NCI-H187 treated with DMSO at 0.1 percent for 48 hours (cell line): ENCODE measurements at regions not wholly inside any gene's neighbourhood (a gene's known extent, or its start where the extent isn't known, plus 50 kb on each side); places are given as distances from the start of the nearest gene placed in this dataset.
"Not testable (repeated sequence)": the region's sequence is repeated elsewhere in the genome, so short reads cannot be mapped to it uniquely, and the experiment has no call there.

Experiments
- DNase-seq: peaks from one replicate; lab custom pipeline; 2025; lab: John Stamatoyannopoulos, UW

DNA sequence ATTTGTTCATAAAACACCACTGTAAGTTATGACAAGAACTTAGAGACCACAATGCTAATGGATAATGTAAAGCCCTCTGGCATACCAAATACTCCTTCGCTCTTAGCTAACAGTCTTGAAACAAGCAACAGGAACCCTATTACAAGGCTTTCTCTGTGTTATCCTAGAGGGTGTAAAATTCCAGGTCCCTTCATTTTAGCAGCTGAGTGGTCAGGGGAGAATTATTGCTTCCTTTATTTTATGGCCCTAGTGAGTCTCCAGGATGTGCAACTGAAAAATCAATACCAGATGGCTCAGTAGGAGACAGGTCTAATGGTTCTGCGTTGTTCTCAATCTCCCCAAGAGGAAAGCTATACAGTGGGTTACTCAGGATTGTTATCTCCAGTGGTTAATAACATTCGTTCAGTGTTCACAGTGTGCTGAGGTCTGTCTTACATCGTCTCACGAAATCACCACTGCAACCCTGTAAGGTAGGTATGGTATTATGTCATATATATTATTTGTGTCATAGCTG, 172.7 kb upstream of the CNOT2 start:
- DNase-seq, result peak; percentile 23

DNA sequence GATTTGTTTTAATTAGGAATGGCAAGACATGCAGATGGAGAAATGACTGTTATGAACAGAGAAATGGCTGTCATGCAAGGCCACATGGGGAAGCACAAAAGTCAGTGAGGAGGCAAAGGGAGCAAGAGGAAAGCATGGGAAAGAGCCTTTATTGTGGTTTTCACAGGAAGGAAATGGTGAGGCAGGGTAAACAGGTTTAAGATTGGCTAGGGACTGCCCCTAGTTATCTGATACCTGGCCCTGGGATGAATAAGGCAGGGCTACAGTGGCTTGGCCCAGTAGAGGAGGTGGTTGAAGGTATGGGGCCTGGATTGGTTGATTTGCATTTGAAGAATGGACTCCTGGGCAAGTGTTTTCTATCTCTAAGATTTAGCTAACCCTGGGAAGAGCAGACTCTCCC, 168.7 kb upstream of the CNOT2 start:
- DNase-seq, result no peak

DNA sequence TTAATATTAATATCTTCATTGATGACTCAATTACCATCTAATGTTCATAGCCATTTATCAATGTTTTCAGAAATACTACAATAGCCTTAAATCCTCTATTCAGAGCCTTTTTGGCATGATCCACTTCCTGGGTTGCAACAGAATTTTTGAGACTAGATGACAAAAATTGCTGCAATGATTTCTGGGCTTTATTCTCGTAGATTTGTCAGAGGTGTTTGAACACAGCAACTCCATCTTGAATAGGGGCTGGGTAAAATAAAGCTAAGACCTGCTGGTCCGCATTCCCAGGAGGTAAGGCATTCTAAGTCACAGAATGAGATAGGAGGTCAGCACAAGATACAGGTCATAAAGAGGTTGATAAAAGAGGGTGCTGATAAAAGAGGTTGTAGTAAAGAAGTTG, 165.8 kb upstream of the CNOT2 start:
- DNase-seq, result no peak

DNA sequence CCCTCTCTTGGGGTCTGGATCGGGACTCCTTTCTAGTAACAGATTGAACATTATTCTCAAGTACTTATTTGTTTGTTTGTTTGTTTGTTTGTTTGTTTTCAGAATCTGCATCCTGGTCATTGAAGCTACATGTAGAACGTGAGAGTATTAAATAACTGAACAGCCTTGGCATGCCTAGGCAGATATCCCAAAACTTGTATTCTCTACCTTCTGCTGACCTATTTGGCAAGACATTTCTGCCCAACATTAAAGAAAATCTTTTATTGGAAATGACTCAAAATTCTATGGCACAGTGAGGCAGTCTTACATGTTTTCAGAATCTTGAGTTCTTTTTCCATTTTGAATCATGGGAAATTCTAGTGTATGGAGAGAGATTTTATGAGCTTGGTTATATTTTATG, 165.1 kb upstream of the CNOT2 start:
- no peak for DNase-seq

DNA sequence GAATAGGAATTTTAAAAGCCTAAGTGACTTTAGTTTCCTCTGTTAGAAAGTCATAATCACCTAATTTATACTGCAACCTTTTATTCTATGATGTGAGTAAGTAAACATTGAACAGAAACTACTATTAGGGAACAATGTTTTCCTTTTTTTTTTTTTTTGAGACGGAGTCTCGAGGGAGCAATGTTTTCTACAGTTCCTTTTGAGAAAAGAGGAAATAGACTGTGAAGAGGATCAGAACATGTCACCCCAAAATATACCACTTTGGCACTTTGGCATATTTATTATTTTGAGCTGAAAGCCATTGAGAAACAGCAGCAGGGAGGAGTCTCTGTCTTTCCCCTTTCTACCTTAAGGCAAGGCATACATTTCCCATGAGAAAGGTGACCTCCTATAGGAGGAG, 162.7 kb upstream of the CNOT2 start:
- DNase-seq, result no peak

DNA sequence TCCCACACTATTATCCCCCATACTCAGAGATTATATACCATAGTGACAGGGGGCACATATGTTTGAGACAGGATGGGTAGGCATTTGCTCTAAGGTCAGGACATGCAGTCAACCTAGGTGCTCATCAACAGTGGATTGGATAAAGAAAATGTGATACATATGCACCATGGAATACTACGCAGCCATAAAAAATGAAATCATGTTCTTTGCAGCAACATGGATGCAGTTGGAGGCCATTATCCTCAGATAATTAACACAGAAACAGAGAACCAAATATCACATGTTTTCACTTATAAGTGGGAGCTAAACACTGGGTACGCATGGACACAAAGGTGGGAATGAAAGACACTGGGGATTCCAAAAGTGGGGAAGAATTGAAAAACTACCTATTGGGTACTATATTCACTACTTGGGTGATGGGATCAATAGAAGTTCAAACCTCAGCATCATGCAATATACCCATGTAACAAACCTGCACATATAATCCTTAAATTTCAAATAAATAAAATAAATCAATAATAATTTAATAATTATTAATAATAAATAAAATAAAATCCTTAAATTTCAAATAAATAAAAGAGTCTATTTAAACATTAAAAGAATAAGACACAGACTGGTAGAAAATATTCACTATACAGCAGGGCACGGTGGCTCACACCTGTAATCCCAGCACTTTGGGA, 160.1 kb upstream of the CNOT2 start:
- DNase-seq, result no peak

DNA sequence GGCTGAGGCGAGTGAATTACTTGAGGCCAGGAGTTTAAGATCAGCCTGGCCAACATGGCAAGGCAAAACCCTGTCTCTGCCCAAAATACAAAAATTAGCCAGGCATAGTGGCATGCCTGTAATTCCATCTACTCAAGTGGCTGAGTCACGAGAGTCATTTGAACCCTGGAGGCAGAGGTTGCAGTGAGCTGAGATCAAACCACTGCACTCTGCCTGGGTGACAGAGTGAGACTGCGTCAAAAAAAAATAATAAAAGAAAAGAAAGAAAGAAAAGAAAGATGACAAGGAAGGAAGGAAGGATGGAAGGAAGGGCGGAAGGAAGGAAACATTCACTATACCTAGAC, 159.6 kb upstream of the CNOT2 start:
- no peak for DNase-seq

DNA sequence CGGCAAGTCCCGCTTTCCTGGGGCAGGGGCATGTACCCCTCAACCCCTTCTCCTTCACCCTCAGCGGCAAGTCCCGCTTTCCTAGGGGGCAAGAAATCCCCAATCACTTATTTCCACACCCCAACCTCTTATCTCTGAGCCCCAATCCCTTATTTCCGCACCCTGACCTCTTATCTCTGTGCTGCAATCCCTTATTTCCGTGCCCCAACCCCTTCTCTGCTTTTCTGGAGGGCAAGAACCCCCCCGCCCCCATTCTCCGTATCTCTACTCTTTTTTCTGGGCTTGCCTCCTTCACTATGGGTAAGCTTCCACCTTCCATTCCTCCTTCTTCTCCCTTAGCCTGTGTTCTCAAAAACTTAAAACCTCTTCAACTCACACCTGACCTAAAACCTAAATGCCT, 156.9 kb upstream of the CNOT2 start:
- DNase-seq, result not testable (repeated sequence)

DNA sequence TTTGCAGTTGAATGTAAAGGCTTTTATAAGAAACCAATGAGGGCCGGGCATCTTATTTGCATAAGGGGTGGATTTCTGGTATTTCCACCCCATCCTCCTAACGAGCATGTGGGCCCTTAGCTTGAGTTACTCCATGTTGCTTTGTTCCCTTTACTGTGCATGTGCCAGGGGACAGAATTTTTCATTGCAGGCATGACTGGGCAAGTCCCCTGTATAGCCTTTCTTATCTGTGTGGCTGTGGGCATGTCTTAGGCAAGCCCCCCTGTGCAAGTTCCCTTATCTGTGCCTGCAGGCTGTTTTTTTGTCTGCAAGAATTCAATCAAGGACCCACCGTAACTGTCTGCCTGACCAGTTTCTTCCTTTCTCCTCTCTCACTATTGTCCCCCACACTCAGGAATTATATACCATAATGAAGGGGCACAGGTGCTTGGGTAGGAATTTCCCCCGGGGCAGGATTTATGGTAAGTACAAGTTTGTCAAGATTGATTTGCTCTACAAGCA, 152.2 kb upstream of the CNOT2 start:
- no peak for DNase-seq

DNA sequence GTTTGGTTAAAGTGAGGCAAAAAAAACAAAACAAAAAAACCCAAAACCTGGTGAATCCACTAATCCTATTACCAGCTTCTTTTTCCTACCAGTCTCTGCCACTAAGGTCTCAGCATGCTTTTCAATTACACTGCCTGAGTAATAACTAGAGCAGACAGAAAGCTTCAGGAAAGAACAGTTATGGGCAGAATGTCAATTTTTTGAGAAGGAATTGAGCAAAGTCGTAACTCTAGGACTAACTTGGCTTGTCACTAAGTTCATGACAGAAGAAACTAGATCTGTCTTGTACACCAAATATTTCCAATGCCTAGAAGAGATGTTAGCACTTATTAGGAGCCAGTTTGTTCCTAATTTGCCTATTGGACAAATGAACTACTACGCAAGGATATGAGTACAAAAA, 148.8 kb upstream of the CNOT2 start:
- DNase-seq, result no peak

DNA sequence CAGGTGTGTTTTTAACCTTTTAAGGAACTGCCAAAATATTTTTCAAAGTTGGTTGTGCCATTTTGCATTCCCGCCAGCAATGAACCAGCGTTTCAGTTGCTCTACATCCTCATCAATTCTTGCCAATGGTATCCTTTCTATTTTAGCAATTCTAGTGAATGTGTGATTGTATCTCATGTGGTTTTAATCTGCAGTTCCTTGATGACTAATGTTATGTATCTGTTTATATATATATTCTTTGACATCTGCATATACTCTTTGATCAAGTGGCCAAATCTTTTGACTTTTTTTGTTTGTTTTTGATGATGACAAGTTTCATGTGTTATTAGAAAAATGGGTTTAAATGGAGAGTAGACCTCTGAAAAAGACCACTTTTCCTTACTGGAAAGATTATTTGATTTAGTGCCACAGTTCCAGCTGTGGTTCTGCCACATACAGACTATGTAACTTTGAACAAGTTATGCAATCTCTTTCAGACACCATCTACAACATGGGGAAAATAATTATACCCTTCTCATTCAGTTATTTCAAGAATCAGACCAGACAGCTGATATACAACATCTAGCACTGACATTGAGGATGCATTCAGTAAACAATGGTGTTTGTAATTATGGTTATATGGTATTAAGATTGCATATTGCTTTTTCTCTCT, 146.3 kb upstream of the CNOT2 start:
- no peak for DNase-seq

DNA sequence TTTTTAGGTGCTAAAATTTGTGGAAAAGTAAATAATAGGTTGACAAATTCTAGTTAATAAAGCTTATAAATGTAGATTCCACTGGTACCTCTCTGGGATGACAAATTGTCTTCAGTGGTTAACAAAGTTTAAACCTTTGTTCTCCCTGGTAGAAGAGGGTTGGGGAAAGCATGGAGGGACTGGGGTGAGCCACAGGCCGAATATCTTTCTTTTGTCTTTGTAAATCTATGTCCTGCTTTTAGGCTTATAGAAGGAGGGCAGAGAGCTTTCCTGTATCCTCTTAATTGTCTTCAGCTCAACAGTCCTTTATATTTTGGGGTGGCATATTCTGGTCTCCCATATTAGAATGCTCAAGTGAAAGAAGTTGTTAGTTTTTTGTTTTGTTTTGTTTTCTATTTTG, 142.2 kb upstream of the CNOT2 start:
- no peak for DNase-seq

DNA sequence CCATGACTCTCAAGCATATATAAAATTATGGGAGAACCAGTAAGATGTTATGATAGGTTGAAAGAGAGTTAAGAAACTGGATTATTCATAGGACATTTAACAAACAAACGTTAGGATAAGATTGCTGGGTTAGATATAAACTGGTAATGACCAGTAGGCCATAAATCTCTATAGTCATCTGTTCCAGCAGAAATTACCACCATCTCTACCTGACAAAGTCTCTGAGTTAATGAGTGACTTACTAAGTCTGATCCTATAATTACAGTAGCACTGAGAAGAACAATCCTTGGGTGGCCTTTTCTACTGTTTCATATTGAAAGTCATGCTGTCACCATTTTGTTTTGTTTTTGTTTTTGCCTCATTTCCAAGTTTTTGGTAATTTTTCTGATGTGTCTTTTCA, 136.9 kb upstream of the CNOT2 start:
- no peak for DNase-seq

DNA sequence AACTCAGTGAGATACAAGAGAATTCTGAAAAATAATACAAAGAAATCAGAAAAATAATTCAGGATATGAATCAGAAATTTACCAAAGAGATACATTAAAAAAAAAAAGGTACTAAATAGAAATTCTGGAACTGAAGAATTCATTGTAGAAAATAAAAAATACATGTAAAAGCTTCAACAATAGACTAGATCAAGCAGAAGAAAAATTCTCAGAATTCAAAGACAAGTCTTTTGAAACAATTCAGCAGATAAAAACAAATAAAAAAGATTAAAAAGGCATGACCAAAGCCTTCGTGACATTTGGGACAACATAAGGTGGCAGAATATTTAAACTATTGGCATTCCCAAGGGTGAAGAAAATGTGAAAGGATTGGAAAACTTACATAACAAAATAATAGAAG, 133.1 kb upstream of the CNOT2 start:
- no peak for DNase-seq

DNA sequence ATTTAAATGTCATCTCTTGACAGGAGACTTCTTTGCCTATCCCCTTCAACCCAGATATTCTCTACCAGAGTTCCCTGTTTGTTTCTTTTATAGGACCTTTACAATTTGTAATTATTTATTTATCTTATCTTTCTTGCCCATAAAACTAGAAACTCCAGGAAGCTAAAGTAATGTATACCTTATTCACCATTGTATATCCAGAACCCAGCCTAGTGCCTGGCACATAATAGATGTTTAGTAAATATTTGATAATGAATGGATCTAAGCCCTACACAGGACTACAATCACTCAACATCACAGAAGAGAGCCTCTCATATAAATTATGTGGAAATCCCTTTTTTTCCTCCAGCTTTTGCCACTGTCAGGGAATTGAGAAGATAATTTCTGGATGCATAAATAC, 125.6 kb upstream of the CNOT2 start:
- no peak for DNase-seq

DNA sequence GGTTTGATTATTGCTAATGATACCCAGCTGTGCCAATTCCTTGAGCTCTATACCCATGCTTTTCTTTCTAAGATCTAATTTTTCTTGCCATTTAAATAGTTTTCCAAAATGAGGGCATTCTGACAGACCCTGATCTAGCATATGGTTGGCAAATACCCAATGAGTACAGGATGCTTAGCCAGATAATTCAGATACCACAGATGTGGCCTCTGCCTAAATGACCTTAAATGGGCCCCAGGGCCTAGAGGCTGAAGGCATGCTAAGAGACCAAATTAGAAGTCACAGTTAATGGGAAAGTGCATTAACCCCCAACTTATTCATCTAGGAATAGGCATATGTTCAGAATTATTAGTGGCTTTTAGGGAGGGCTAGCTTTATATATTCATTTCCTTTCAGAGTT, 122.3 kb upstream of the CNOT2 start:
- no peak for DNase-seq

DNA sequence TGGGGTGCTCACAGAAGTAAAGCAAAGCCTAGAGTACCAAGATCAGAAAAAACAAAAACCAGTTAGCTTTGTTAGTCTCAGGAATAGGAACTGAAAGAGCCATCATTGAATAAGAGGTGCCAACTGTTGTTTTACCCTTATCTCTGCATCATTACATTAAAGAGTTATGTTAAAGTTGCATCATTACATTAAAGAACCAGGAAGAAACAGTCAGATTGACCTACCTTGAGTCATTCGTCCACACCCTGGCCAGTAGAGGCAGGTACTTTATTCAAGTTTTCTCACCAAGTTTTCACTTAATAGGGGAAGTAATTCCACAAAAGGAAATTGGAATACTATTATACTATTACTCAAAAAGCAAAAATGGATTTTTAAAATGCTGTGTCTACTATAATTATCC, 121.7 kb upstream of the CNOT2 start:
- no peak for DNase-seq

DNA sequence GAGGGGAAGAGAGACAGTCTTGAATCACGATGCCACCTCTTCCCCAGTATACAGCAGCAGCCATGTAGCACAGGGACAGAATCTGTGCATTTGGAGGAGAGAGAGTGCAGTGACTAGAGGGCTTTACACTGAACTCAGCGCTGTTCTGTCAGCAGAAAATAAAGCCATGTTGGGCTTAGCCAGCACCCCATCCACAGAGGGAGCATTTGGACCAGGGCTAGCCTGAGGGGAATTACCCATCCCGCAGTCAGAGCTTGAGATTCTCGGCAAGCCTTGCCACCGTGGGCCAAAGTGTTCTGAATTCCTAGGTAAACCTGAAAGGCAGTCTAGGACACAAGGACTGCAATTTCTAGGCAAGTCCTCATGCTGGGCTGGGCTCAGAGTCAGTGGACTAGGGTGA, 120.4 kb upstream of the CNOT2 start:
- DNase-seq, result no peak

DNA sequence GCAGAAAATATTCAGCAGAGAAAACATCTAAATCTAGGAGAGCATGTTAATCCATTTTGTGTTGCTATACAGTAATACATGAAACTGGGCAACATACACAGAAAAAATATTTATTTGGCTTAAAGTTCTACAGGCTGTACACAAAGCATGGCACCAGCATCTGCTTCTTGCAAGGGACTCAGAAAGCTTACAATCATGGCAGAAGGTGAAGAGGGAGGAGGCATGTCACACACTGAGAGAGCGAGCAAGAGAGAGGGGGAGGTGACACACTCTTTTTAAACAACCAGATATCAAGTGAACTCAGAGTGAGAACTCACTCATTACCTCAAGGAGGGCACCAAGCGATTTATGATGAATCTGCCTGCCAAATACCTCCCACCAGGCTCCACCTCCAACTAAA, 94.2 kb upstream of the CNOT2 start:
- no peak for DNase-seq

DNA sequence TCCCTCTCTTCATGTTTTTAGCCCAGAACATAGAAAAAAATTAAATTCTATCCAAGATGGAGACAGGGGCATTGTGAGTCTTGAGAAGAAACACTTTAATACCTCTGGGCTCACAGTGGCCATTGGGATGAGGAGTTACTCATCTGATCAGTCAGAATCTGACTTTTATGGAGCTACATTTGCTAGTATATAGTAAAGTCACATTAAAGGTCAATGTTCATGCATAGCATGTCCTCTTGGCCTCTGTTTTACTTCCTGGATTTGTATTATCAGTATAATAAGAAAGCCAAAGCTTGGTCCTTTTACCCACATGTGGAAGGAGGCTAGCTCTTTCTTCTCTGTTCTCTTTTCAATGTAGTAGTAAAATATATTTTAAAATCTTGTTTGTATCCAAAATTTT, 93.6 kb upstream of the CNOT2 start:
- DNase-seq, result no peak

DNA sequence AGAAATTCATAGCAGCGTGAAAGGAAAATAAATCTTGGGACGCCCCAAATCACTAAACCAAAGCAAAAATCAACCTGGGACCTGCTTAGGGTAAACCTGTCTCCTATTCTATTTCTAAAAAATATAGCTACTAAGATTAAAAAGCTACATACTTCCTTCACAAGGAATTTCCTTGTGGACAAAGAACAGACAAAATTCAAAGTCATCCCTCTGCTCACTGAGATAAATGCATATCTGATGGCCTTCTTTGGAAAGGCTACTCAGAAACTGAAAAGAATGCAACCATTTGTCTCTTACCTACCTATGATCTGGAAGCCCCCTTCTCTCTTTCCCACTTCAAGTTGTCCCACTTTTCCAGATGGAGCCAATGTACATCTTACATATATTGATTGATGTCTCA, 93.0 kb upstream of the CNOT2 start:
- DNase-seq, result no peak

DNA sequence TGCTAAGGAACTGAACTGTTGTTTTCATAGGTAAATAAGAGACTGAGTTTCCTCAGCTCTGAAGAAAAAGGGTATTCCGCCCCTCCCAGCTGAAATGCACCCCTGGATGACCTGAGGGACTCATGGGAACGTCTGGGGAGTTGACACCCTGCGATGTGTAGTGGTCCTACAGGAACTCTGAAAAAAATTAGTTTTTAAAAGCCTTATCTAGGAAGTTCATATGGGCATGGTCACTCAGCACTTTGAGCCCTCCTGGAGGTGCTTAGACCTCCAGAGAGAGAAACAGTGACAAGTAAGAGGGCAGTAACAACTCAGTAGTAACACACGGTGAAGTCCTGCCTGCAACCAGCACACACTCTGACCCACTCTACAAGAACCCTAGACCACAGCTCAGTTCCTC, 91.2 kb upstream of the CNOT2 start:
- DNase-seq, result no peak

DNA sequence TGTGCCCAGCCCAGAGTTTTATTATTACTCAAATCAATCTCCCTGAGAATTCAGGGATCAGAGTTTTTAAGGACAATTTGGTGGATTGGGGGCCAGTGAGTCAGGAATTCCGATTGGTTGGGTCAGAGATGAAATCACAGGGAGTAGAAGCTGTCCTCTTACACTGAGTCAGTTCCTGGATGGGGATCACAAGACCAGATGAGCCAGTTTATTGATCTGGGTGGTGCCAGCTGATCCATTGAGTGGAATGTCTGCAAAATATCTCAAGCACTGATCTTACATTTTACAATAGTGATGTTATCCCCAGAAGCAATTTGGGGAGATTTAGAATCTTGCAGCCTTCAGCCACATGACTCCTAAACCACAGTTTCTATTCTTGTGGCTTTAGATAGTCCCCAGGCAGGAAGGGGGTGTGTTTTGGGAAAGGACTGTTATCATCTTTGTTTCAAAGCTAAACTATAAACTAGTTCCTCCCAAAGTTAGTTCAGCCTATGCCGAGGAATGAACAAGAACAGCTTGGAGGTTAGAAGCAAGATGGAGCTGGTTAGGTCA, 89.1 kb upstream of the CNOT2 start:
- DNase-seq, result no peak
